Peyer's patch (tissue), 4 donors: ENCODE measurements at regions not wholly inside any gene's neighbourhood (a gene's known extent, or its start where the extent isn't known, plus 50 kb on each side); places are given as distances from the start of the nearest gene placed in this dataset.

ENCODE experiments used
- DNase-seq, 3 donors: peaks; one replicate each; pipeline ENCODE4 v3.0.0-alpha.2; 2017 to 2019
- H3K27ac ChIP-seq, 4 donors: fragments of 200-600 bp; sonication (generic); one replicate each; pipeline ENCODE4 v1.5.1; 2016 to 2019
- H3K27me3 ChIP-seq, 2 donors: fragments of 200-600 bp; sonication (generic); one replicate each; pipeline ENCODE4 v1.5.1; 2019
- H3K36me3 ChIP-seq, 3 donors: fragments of 200-600 bp; sonication (generic); one replicate each; pipeline ENCODE4 v1.5.1; 2016 to 2019
- H3K4me1 ChIP-seq, 4 donors: fragments of 200-600 bp; sonication (generic); one replicate each; pipeline ENCODE4 v1.5.1; 2016 to 2019
- H3K4me3 ChIP-seq, 4 donors: fragments of 200-600 bp; sonication (generic); 1 replicate in 3 of 4; 2 replicates in 1 of 4; pipeline ENCODE4 v1.5.1; 2016 to 2019; ENCODE audit warnings: mild to moderate bottlenecking in 1 of 4
- H3K9me3 ChIP-seq, 4 donors: fragments of 200-600 bp; sonication (generic); one replicate each; pipeline ENCODE4 v1.5.1; 2016 to 2019; ENCODE audit warnings: mild to moderate bottlenecking in 1 of 4
- POLR2A ChIP-seq, 2 donors: fragments of 450-650 bp; IDR thresholded peaks; one replicate each; pipeline ENCODE4 v1.5.1; 2017; ENCODE audit warnings: antibody characterized with exemption in 2 of 2, mild to moderate bottlenecking in 2 of 2, moderate library complexity in 2 of 2
- TF ChIP-seq, protein P1 (sequence below), 6 experiments: fragments of 450-650 bp in 4 of 6; fragments of 200-600 bp in 2 of 6; sonication (generic) in 1 of 6; IDR thresholded peaks; one replicate each; pipeline ENCODE4 v1.5.1; 2017 to 2019; ENCODE audit warnings: antibody characterized with exemption in 6 of 6, mild to moderate bottlenecking in 3 of 6, moderate library complexity in 1 of 6

DNA sequence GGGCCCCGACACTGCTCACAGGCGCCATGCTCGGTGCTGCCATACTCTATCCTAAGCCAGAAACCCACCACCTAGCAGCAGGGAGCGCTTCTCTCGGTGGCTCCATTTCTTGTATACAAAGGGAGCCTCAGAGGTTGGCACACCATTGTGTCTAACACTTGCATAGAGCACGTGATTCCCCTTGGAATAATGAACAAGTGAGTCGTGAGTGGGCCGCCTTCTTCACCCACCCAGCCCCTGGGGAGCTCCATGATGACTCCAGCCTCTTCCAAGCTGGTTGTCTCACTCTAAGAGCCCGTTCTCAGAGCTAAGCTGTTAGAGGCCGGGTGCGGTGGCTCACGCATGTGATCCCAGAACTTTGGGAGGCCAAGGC is 82.3 kb upstream of the ZNF469 start:
- Histone ChIP-seq H3K9me3 (no peaks in the 10 kb centered on the region), H3K4me3 (no peak overlapping the region), H3K27me3 (no peaks in the 10 kb centered on the region), H3K4me1 (peaks cover 0 to 5% (median 0%) of the 10 kb centered on the region in 4 donors), H3K36me3 (no peaks in the 10 kb centered on the region), H3K27ac (no peak overlapping the region)
- TF ChIP-seq, protein P1, sequence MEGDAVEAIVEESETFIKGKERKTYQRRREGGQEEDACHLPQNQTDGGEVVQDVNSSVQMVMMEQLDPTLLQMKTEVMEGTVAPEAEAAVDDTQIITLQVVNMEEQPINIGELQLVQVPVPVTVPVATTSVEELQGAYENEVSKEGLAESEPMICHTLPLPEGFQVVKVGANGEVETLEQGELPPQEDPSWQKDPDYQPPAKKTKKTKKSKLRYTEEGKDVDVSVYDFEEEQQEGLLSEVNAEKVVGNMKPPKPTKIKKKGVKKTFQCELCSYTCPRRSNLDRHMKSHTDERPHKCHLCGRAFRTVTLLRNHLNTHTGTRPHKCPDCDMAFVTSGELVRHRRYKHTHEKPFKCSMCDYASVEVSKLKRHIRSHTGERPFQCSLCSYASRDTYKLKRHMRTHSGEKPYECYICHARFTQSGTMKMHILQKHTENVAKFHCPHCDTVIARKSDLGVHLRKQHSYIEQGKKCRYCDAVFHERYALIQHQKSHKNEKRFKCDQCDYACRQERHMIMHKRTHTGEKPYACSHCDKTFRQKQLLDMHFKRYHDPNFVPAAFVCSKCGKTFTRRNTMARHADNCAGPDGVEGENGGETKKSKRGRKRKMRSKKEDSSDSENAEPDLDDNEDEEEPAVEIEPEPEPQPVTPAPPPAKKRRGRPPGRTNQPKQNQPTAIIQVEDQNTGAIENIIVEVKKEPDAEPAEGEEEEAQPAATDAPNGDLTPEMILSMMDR (IDR thresholded peaks at IDR 0.05) = no peak
- no peak for TF ChIP-seq POLR2A (IDR thresholded peaks at IDR 0.05)
- DNase-seq = no peak

DNA sequence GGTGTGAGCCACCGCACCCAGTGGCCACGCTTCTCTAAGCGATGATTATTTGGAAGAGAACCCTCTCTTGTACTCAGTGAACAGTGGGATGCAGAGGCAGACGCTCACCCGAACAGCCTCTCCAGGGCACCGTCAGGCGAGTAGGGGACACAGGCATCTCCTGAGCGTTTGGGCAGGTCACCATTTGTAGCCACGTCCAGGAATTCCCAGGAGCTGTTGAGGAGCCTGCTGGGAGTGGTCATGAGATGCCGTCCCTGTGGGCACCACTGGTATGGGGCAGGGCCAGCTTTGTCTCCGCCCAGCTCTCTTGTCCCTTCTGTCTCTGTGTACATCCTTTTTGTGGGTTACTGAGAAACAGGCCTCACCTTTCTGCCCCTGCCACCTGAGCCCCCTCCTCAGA is 81.3 kb upstream of the ZNF469 start:
- TF ChIP-seq, protein P1 (IDR thresholded peaks at IDR 0.05) = no peak
- TF ChIP-seq POLR2A (IDR thresholded peaks at IDR 0.05) = no peak
- Histone ChIP-seq H3K27me3 (no peaks in the 10 kb centered on the region), H3K4me3 (no peak overlapping the region), H3K4me1 (peaks cover 0 to 5% (median 0%) of the 10 kb centered on the region in 4 donors), H3K9me3 (no peaks in the 10 kb centered on the region), H3K36me3 (no peaks in the 10 kb centered on the region), H3K27ac (no peak overlapping the region)
- DNase-seq = no peak

DNA sequence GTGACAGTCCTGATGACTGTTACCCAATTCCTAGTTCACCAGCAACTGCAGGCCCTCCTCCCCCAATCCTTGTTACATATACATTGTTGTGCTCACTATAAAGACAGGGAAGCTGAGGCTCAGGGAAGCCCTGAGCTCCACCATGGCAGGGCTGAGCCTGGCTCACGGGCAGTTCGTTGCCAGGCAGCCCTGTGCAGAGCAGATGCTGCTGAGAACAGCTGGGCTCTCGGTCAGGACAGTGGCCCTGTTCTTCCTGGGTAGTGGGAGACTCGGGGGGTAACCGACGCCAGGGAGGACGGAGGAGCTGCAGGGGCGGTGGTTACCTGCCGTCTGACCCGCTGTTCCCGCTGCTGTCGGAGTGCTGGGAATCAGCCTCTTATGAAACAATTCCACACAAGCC is 80.9 kb upstream of the ZNF469 start:
- H3K27ac ChIP-seq = no peak overlapping the region
- H3K9me3 ChIP-seq = no peaks in the 10 kb centered on the region
- no peaks in the 10 kb centered on the region for H3K36me3 ChIP-seq
- TF ChIP-seq, protein P1 (IDR thresholded peaks at IDR 0.05) = no peak
- TF ChIP-seq POLR2A (IDR thresholded peaks at IDR 0.05) = no peak
- no peak for DNase-seq
- H3K4me1 ChIP-seq = peaks cover 0 to 5% (median 0%) of the 10 kb centered on the region in 4 donors
- H3K27me3 ChIP-seq = no peaks in the 10 kb centered on the region
- H3K4me3 ChIP-seq = no peak overlapping the region

DNA sequence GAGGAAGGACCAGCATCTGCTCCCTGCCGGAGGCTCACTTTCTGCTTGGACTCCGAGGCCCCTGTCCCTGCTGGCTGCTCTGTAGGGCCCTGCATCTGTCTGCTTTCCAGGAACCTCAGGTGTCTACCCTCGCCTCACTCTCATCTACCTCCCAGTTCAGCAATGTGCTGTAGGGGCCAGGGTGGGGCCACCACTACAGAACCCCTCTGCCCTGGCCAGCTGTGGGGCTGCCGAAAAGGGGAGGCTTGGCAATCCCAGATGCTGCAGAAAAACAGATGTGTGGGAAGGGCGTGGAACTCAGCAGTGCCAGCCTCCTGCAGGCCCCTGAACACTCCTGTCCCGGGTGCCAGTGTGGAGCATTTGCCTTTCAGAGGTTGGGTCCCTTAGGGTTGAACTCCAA is 80.1 kb upstream of the ZNF469 start:
- H3K27ac ChIP-seq = no peak overlapping the region
- H3K4me1 ChIP-seq = peaks cover 0 to 5% (median 0%) of the 10 kb centered on the region in 4 donors
- TF ChIP-seq POLR2A (IDR thresholded peaks at IDR 0.05) = no peak
- TF ChIP-seq, protein P1 (IDR thresholded peaks at IDR 0.05) = no peak
- no peak overlapping the region for H3K4me3 ChIP-seq
- DNase-seq = no peak
- no peaks in the 10 kb centered on the region for H3K9me3 ChIP-seq
- H3K36me3 ChIP-seq = no peaks in the 10 kb centered on the region
- H3K27me3 ChIP-seq = no peaks in the 10 kb centered on the region

DNA sequence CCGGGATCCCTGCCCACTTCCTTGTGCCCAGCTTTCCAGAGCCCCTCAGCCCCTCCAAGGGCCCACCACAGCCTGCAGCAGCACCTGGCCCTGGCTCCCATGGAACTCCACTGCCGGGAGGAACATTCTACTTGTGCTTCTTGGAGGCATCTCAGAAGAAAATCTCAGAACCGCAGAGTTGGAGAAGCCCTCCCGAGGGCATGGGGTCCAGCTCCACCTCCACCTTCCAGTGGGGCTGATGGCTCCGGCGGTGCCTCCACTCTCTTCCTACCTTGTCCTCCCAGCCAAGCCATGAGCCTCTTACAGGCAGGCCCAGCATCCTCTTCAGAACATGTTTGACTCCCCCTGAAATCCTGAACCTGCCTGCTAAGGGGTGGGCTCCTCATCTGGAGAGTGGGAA is 79.4 kb upstream of the ZNF469 start:
- Histone ChIP-seq H3K27me3 (no peaks in the 10 kb centered on the region), H3K4me3 (no peak overlapping the region), H3K9me3 (no peaks in the 10 kb centered on the region), H3K4me1 (peaks cover 0 to 5% (median 0%) of the 10 kb centered on the region in 4 donors), H3K27ac (no peak overlapping the region), H3K36me3 (no peaks in the 10 kb centered on the region)
- no peak for DNase-seq
- TF ChIP-seq, protein P1 (IDR thresholded peaks at IDR 0.05) = no peak
- no peak for TF ChIP-seq POLR2A (IDR thresholded peaks at IDR 0.05)
